ENCODE measurements at regions not wholly inside any gene's neighbourhood (a gene's known extent, or its start where the extent isn't known, plus 50 kb on each side); places are given as distances from the start of the nearest gene placed in this dataset.
"Not testable (repeated sequence)": the region's sequence is repeated elsewhere in the genome, so short reads cannot be mapped to it uniquely, and the experiment has no call there.

DNA sequence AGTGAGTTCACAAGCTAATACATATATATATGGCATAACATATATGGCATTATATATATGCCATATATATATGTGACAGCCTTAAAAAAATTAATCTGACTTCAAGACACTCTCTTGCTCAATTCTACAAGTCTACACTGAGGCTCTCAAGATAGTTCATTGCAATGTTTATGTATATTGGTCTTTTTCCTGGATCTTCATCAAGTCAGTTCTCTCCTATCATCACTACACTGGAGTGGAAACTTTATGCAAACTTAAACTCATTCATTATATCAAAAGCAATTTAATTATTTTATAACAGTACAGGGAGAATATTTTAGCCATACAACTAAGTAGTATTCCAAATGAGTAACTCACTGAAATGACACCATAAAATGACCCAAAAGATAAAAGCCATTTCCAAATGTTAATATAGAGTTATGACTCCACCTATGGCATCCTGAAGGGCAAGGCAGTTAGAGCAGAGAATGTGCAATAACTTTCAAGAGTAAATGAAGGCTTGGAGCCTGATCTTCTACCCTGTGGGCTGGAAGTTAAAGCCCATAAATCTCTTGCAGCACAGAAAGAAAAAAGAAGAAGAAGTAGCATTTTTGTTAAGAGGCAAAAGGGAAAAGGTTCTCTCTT is 176.3 kb upstream of the SLIT2 start:
- Histone ChIP-seq H3K4me3 (no peak overlapping the region), H3K27ac (no peak overlapping the region), H3K36me3 (no peaks in the 10 kb centered on the region), H3K27me3 (no peaks in the 10 kb centered on the region), H3K9me3 (no peaks in the 10 kb centered on the region), H3K4me1 (no peaks in the 10 kb centered on the region)
- DNase-seq (no peak), ATAC-seq (no peak)
- intact Hi-C loops (cut with DNase I): no loop called here
- TF ChIP-seq POLR2A (IDR thresholded peaks at IDR 0.05): no peak
- TF ChIP-seq, protein P1, sequence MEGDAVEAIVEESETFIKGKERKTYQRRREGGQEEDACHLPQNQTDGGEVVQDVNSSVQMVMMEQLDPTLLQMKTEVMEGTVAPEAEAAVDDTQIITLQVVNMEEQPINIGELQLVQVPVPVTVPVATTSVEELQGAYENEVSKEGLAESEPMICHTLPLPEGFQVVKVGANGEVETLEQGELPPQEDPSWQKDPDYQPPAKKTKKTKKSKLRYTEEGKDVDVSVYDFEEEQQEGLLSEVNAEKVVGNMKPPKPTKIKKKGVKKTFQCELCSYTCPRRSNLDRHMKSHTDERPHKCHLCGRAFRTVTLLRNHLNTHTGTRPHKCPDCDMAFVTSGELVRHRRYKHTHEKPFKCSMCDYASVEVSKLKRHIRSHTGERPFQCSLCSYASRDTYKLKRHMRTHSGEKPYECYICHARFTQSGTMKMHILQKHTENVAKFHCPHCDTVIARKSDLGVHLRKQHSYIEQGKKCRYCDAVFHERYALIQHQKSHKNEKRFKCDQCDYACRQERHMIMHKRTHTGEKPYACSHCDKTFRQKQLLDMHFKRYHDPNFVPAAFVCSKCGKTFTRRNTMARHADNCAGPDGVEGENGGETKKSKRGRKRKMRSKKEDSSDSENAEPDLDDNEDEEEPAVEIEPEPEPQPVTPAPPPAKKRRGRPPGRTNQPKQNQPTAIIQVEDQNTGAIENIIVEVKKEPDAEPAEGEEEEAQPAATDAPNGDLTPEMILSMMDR (IDR thresholded peaks at IDR 0.05): no peak

DNA sequence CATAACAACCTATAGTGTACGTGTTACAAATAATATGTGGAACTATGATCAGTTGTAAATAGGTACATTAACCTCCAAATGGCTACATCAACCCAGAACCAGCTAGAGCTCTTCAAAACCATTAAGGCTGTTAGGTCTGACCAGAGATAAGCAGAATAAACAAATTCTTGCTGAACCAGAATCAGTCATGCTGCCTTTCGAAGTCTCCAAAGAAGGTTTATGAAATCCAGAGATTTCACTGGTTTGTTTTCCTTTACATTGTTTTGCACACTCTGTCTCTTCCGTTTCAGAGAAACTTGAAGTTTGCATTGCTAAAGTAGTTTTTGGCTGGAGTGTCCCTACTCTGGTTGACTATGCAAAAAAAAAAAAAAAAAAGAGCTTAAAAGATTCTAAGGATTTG is 177.3 kb upstream of the SLIT2 start:
- Histone ChIP-seq H3K4me1 (no peaks in the 10 kb centered on the region), H3K27ac (no peak overlapping the region), H3K9me3 (no peaks in the 10 kb centered on the region), H3K36me3 (no peaks in the 10 kb centered on the region), H3K4me3 (no peak overlapping the region), H3K27me3 (no peaks in the 10 kb centered on the region)
- no peak for TF ChIP-seq POLR2A (IDR thresholded peaks at IDR 0.05)
- TF ChIP-seq, protein P1 (IDR thresholded peaks at IDR 0.05): no peak
- intact Hi-C loops (cut with DNase I): no loop called here
- DNase-seq (no peak), ATAC-seq (no peak)
- WGBS, 4 donors: 63 to 79% (median 71%) methylated on average over 3 of the region's 3 CpGs

DNA sequence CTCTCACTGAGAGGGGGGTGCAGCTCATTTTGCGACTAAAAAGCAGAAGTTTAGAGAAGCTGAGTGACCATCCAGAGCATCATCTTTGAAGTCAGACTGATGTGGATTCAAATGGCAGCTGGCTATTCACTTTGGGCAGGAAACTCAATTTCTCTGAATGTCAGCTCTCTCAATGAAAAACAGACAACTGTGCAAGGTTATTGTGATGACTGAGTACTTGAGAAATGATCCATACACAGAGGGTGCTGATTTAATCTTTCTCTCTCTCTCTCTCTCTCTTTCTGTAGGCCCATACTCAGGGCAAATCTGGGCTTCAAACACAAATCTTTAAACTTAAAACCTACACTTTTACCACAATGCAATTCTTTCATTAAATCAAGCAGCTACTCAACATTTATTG is 185.8 kb upstream of the SLIT2 start:
- Histone ChIP-seq H3K4me3 (no peak overlapping the region), H3K36me3 (no peaks in the 10 kb centered on the region), H3K27ac (no peak overlapping the region), H3K4me1 (no peaks in the 10 kb centered on the region), H3K27me3 (no peaks in the 10 kb centered on the region), H3K9me3 (peaks cover 0 to 4% (median 0%) of the 10 kb centered on the region in 12 donors)
- DNase-seq (no peak), ATAC-seq (no peak)
- intact Hi-C loops (cut with DNase I): no loop called here
- no peak for TF ChIP-seq POLR2A (IDR thresholded peaks at IDR 0.05)
- TF ChIP-seq, protein P1 (IDR thresholded peaks at IDR 0.05): no peak
- 48 to 85% (median 77%) methylated on average over 1 of the region's 1 CpG for WGBS, 4 donors

DNA sequence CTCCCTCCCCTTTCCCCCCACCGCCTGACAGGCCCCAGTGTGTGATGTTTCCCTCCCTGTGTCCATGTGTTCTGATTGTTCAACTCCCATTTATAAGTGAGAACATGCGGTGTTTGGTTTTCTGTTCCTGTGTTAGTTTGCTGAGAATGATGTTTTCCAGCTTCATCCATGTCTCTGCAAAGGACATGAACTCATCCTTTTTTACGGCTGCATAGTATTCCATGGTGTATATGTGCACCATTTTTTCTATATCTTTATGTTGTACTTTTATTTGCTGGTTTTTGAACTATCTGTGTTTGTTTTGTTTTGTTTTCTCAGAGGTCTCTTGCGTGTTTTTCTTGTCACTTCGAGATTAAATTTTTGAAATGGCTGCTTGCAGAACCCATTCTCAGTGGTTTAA is 188.8 kb upstream of the SLIT2 start:
- ATAC-seq; DNase-seq; H3K27ac ChIP-seq; H3K36me3 ChIP-seq; H3K4me1 ChIP-seq; intact Hi-C loops (cut with DNase I); H3K27me3 ChIP-seq; H3K9me3 ChIP-seq; H3K4me3 ChIP-seq: not testable (repeated sequence)
- 90 to 93% (median 90%) methylated on average over 5 of the region's 5 CpGs for WGBS, 4 donors

DNA sequence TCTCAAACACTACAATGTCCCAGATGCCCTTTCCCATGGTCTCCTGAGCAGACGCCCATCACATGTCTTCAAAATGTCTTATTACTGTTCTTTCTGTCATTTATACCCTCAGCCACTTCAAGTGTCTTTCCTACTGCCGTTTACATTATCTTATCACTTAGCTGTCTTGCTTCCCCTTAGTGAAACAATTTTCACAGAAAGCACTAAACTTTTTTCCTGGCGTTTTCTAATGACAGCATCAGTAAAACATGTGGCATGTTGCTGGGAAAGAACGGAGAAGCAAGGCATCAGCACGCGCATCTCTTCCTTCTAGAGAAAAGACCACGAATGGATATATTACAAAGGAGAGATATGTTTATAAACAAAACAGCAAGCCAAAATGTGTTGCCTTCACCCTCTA is 189.7 kb upstream of the SLIT2 start:
- H3K4me3 ChIP-seq: no peak overlapping the region
- H3K36me3 ChIP-seq: no peaks in the 10 kb centered on the region
- no peak for DNase-seq
- ATAC-seq: no peak
- no peak overlapping the region for H3K27ac ChIP-seq
- peaks cover 0 to 4% (median 0%) of the 10 kb centered on the region in 12 donors for H3K9me3 ChIP-seq
- no peaks in the 10 kb centered on the region for H3K27me3 ChIP-seq
- WGBS, 4 donors: 28 to 38% (median 35%) methylated on average over 7 of the region's 7 CpGs
- intact Hi-C loops (cut with DNase I): no loop called here
- no peaks in the 10 kb centered on the region for H3K4me1 ChIP-seq
- TF ChIP-seq POLR2A (IDR thresholded peaks at IDR 0.05): no peak
- TF ChIP-seq, protein P1 (IDR thresholded peaks at IDR 0.05): no peak

Measured in heart left ventricle (tissue), 16 donors.